ENCODE measurements at regions not wholly inside any gene's neighbourhood (a gene's known extent, or its start where the extent isn't known, plus 50 kb on each side); places are given as distances from the start of the nearest gene placed in this dataset.

DNA sequence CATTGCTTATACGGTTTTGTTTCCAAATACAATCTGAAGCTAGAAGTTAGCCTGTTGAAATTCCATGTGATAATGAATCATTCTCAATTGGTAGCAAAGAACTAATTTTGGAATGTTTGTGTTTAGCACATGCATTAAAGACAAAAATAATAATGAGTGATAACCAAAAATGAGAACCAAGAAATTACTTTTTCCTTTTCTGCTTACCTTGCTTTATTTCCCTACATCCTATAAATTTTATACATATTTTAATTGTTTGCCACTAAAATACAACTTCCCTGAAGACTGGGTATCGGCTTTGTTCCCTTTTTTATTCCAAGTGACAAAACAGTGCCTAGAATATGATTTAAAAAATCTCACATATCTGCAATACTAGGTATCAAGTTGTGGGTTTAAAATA is 203.8 kb upstream of the TACR3 start:
- TF ChIP-seq, protein P1, sequence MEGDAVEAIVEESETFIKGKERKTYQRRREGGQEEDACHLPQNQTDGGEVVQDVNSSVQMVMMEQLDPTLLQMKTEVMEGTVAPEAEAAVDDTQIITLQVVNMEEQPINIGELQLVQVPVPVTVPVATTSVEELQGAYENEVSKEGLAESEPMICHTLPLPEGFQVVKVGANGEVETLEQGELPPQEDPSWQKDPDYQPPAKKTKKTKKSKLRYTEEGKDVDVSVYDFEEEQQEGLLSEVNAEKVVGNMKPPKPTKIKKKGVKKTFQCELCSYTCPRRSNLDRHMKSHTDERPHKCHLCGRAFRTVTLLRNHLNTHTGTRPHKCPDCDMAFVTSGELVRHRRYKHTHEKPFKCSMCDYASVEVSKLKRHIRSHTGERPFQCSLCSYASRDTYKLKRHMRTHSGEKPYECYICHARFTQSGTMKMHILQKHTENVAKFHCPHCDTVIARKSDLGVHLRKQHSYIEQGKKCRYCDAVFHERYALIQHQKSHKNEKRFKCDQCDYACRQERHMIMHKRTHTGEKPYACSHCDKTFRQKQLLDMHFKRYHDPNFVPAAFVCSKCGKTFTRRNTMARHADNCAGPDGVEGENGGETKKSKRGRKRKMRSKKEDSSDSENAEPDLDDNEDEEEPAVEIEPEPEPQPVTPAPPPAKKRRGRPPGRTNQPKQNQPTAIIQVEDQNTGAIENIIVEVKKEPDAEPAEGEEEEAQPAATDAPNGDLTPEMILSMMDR (IDR thresholded peaks at IDR 0.05) = no peak
- no peak for TF ChIP-seq TEAD4 (IDR thresholded peaks at IDR 0.05; ENCODE audit: borderline replicate concordance, insufficient read depth)

Measured in SK-N-SH (cell line).